Activated gamma-delta T cell treated with Interleukin-2 at 50 U/mL for 16 hours (primary cell): ENCODE measurements at regions not wholly inside any gene's neighbourhood (a gene's known extent, or its start where the extent isn't known, plus 50 kb on each side); places are given as distances from the start of the nearest gene placed in this dataset.

ENCODE experiments used
- DNase-seq: peaks from one replicate; pipeline ENCODE4 v3.0.0-alpha.2; 2020

- DNase-seq = no peak
Measured at GRCh38 chr6:15993716-15994228, 135.1 kb upstream of the MYLIP start.

DNA sequence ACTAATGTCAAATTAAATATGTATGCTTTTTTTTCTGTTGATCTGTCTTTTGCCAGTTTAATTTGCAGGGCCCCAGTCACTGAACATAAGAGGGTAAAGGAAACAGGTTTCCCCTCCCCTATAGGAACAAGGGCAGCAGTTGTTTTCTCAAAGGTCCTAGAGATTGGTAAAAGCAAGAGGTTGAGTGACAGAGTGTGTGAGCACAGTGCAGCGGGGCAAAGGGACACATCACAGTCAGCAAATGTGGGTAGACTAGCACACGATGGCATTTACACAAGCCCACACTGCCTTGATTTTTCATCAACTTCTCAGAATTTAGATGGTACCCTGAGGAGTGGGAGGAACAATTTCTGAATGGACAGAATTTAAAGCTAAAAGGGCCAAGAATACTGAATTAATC, 138.7 kb upstream of the MYLIP start:
- DNase-seq = no peak

- DNase-seq = no peak
Measured at GRCh38 chr6:15989397-15989796, 139.5 kb upstream of the MYLIP start.

DNA sequence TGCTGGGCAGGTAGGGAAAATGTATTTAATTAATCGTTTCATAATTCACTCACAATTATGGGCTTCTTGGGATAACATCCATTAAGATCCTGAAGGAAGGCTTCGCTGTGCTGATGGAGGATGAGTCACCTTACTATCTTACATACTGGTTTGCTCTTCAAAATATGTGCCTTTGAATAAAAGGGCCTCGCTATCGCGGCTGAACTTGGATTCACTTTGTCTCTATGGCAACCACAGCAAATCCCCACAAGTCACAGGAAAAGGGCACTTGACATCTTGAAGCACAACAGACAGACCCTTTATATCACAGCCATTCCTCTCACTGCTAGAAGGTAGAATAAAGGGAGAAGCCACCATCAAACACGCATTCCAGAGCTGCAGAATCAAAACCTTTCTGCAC, 141.3 kb upstream of the MYLIP start:
- no peak for DNase-seq

GRCh38 chr6:15986027-15986629, 142.8 kb upstream of the MYLIP start:
- no peak for DNase-seq

DNA sequence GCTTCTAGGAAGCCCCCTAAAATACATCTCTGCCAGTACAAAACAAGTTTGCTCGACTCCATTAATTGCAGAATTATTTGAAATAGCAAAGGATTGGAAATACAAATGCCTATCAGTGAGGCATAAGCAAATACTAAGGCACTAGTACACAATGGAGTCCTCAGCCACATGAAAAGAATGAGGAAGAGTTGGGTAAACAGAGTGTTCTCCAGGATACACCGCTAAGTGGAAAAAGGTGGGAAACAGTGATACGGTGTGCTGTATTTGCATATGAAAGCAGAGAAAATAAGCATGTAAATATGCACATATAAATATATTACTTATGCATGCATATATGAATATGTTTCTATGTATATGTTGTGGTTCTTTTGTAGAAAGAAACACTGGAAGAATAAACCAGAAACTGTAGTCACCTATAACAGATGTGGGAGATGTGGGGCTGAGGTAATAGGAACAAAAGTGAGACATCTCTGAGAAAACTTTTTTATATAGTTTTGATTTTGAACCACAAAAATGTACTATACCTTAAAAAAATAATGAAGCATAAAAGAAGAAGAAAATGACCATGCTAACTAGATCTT, 143.4 kb upstream of the MYLIP start:
- DNase-seq = no peak

DNA sequence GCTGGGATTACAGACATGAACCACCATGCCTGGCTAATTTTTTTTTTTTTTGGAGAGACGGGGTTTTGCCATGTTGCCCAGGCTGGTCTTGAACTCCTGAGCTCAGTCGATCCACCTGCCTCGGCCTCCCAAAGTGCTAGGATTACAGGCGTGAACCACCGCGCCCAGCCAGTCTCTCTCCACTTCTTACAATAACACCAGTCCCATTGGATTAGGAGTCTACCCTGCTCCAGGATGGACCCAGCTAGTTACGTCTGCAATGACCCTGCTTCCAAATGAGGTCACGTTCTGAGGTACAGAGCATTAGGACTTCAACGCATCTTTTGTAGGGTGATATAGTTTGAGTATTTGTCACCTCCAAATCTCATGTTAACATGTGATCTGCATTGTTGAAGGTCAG, 146.9 kb upstream of the MYLIP start:
- no peak for DNase-seq

DNA sequence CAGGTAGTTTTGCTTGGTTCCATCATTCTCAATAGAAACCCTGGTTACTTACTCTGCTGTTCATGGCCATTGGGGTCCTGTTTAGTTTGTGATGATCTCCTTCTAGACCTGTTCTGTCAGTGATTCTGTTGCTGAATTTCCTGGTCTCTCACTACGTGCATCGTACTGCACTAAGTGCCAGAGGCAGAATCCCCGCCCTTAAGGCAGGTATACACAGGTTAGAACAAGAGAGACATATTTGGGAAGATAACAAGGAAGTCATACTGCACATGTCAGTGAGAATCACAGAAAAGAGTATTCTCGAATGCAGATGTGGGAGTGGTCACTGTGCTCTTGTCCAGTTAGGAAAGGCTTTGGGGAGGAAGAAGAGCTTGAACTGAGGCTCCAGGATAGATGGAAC, 148.1 kb upstream of the MYLIP start:
- DNase-seq = no peak

DNA sequence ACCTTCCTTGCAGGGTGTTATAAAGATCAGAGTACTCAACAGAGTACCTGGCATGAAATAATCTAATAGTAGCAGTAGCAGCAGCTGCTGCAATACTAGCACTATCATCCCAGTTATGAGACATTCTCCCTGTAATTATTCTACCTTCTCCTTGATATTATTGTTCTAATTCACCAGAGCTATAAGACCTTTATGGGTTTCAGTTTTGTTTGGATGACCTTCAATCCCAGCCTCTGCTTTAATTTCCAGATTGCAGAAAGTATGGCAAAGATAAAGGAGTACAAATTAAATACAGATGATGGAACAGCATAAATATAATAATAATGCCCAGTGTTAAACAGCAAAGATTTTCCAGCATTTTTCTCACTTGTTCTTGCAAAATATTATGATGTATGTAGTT, 150.5 kb upstream of the MYLIP start:
- no peak for DNase-seq

DNA sequence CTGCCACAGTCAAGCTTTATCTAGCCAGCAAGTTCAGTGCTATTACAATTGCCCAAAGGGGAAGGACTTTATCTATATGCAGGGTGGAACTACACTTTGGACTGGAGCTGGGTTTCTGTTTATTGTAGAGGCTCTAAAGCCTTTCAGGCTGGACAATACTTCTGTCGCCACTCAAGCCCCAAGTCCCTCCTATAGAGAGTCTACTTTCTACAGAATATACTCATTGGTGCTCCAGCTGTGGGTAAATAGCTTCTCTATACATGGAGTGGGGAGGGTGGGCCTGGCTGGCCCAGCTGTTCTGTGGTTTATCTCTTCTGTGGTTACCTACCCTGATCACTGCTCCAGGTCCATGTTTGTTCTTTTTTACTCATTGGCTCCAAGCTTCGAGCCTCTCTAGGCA, 151.8 kb upstream of the MYLIP start:
- no peak for DNase-seq

GRCh38 chr6:15974817-15975216, 154.1 kb upstream of the MYLIP start:
- no peak for DNase-seq

DNA sequence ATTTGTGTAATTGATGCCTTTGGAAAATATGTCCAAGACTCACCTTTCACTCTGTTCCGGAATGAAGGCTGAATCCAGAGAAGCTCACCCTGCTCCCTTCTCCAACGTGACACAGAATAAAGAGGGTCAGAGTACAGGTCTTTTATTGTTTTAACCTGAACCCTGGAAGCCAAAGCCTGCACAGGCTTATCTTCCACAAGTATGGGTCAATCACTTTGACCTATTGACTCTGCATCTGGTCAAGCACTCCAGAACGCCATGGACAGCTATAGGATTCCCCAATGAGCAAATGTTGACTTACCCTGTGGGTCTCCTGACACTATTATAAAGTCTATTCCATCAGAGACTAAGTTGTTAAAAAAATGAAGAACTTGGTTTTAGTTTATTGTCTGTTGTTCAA, 158.4 kb upstream of the MYLIP start:
- DNase-seq = no peak

DNA sequence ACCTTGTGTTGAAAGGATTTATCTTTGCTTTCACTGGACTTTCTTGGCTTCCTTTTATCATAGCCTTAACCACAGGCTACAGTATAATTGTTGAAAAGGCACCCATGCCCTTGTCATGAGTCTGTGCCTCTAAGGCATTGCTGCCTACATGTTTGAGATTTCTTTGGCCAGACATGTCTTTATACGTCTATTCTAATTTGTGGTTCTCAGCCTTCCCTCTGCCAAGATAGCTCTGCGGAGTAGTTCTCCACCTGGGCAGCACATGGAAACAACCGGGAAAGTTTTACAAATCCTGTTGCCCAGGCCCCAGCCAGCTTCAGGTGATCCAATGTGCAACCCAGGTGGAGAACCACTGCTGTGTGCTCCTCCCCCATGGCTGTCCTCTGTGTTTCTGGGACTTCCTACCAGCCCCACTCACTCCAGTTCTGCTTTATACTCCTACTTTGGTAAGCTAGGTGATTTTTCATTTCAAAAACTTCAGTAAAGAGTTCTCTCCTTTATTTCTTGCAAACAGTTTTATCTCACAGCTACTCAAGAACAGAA, 159.6 kb upstream of the MYLIP start:
- DNase-seq = no peak

GRCh38 chr6:15968519-15968918, 160.4 kb upstream of the MYLIP start:
- no peak for DNase-seq

- DNase-seq = no peak
Measured at GRCh38 chr6:15966000-15966520, 162.8 kb upstream of the MYLIP start.

DNA sequence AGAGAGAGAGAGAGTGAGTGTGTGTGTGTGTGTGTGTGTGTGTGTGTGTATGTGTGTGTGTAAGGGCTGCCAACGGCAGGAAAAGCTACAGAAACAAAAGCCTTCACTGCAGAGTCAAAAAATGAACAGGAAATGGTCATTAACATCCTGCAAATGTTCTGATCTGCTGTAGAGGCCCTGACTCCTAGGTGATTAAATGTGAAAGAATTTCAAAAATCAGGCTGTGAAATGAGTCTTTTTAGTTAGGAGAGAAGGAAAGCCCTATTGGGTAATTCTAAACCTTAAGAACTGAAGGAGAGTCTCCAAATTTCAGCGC, 166.5 kb upstream of the MYLIP start:
- no peak for DNase-seq

DNA sequence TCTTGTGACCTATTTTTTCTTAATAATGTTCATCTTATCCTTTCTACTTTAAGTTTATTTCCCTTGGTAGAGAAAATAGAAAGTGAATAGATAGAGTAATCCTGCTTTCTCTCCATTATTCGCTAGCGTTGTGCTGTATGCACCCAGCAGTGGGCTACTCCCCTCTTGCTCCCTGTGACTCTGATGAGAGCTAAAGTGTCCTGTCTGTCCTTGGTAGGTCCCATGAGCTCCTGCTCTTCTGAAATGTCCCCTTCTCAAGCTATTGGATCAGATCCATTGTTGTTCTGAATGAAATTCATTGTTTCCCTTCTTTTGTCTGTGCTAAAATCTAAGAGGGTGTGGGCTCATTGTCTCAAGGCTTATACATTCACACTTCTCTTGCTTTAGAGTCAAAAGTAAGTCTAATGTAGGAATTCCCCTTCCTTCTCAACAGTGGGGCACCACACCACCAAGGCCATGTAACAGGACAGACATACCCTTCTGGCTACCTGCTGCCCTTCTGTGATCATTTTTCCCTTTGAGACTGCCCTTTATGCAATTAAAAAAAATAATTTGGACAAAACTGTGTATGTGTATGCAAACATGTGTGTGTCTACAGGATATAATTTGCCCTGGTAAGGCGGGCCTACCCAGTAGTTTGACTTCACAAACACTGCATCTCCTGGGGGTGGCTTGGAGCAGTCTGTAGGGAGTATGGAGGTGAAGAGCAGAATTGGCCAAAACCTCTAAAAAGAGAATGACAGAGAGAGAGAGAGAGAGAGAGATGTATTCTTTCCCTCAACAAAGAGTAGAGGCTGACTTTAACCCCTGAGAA, 167.0 kb upstream of the MYLIP start:
- no peak for DNase-seq

- DNase-seq = no peak
Measured at GRCh38 chr6:15960740-15961634, 167.9 kb upstream of the MYLIP start.

GRCh38 chr6:15957655-15958169, 171.2 kb upstream of the MYLIP start:
- no peak for DNase-seq

DNA sequence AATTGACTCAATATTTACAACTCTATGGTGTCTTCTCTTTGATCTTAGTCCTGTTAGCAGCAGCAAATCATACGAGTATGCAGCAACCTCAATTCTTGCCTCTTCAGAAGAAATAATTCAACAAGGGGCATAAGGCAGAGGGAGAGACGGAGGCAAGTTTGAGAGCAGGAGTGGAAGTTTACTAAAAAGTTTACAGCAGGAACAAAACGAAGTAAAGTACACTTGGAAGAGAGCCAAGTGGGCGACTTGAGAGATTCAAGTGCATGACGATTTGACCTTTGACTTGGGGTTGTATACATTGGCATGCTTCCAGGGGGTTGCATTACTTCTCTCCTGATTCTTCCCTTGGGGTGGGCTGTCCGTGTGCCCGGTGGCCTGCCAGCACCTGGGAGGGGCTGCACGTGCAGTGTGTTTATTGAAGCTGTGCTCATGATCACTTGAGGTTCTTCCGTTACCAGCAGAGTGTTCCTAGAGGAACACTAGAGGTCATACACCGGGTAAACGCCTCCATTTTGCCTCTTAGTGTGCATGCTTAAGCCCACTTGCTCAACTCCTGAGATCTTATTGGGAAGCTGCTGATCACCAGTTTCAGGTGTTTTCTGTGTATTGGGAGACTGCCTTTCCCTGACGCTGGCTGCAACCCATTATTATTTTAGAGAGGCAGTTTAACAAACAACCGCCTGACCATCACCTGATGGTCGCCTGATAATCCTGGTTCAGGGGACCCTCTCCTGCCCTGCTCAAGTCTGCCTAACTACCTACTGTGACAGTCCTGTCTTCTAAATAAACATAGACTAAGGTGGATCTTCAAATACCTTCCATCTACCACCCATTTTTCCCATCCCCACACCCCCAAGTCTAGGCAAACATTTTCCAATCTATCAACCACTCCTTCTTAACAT, 172.4 kb upstream of the MYLIP start:
- no peak for DNase-seq

DNA sequence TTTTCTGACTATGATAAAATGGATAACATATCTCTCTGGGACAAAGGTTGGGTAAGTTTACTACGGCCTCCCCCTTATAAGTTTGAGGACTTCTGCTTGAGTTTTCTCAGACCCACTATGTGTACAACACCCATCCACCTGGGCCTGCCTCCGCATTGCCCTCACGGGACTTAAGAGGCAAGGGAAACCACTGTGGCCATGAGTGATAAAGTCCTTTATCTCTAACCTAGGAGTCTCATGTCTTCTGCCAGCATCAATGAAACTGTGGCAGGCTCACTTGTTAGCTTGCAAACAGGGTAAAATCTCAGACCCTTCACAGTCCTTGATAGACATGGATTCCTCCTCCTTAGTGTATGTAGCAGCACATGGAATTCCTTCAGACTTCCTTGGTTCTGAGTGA, 173.4 kb upstream of the MYLIP start:
- no peak for DNase-seq
